ENCODE measurements at regions not wholly inside any gene's neighbourhood (a gene's known extent, or its start where the extent isn't known, plus 50 kb on each side); places are given as distances from the start of the nearest gene placed in this dataset.

DNA sequence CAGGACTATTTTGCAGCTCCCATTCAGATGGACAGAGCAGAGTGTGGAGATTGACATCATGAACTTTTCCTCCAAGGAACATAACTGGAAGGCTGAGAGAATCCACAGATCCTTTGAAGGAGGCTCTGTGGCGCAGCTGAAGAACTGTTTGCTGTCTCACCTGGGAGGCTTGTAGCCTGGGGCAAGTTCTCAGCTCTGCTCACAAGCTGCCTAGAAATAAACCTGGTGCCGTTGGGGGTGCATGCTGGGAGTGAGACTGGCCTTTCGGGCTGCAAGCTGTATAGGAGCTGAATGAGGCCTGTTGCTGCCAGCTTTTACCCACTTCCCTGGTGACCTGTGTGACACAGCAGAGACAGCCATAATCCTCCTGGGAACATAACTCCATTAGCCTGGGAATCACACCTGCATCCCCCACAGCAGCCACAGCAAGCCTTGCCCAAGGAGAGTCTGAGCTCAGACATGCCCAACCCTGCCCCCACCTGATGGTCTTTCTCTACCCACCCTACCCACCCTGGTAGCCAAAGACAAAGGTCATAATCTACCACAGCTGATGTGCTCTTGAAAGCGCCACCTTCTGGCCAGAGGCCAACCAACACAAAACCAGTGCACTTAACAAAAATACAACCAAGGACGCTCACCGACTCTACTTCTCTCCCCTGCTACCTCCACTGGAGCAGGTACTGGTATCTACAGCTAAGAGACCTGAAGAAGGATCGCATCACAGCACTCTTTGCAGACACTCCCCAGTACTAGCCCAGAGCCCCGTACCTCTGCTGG is 205.1 kb upstream of the MRPS30 start:
- Histone ChIP-seq H3K4me3 (ENCODE audit: low read depth, low read length) (no peak overlapping the region), H3K9me3 (ENCODE audit: control insufficient read depth in 2 of 2, low read length in 2 of 2) (no peaks in the 10 kb centered on the region), H3K27ac (ENCODE audit: insufficient read depth, low read length, poor library complexity, severe bottlenecking) (no peak overlapping the region), H3K27me3 (ENCODE audit: control insufficient read depth, insufficient read depth, low read length) (no peaks in the 10 kb centered on the region), H3K4me1 (ENCODE audit: control insufficient read depth, insufficient read depth, low read length, poor library complexity, severe bottlenecking) (no peaks in the 10 kb centered on the region), H3K36me3 (ENCODE audit: control insufficient read depth, insufficient read depth, low read length) (no peaks in the 10 kb centered on the region)
- H3K9me3 Mint-ChIP-seq, result peaks cover 4 to 21% (median 10%) of the 10 kb centered on the region in 7 donors
- H3K4me1 Mint-ChIP-seq, result no peaks in the 10 kb centered on the region
- H3K36me3 Mint-ChIP-seq, result no peaks in the 10 kb centered on the region
- ATAC-seq (ENCODE audit: low read depth in 2 of 2) (no peak), DNase-seq (no peak)
- H3K27me3 Mint-ChIP-seq, result no peaks in the 10 kb centered on the region
- peak overlapping the region in 1 of 3 donors; percentile 78 for H3K27ac Mint-ChIP-seq
- H3K4me3 Mint-ChIP-seq, result no peak overlapping the region

DNA sequence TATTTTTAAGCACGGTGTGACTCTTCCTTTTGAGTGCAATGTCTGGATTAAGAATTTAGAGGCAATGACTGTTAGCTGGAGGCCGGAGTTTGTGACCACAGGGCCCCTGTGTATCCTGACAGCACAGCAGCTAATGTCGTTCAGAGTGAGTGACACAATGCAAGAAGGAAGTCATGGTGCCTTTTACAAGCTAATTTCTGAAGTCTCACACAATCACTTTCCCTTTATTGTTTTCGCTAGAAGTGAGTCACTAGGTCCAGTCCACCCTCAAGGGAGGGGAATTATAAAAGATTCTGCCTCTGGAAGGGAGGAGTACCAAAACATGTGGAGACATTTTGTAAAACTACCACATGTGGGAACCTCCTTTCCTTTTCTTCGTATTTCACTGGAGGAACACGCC is 185.5 kb upstream of the FGF10 start:
- H3K4me3 ChIP-seq (ENCODE audit: low read depth, low read length), result no peak overlapping the region
- H3K27me3 Mint-ChIP-seq, result no peaks in the 10 kb centered on the region
- H3K9me3 ChIP-seq (ENCODE audit: control insufficient read depth in 2 of 2, low read length in 2 of 2), result no peaks in the 10 kb centered on the region
- no peak overlapping the region for H3K4me3 Mint-ChIP-seq
- no peaks in the 10 kb centered on the region for H3K36me3 Mint-ChIP-seq
- H3K4me1 ChIP-seq (ENCODE audit: control insufficient read depth, insufficient read depth, low read length, poor library complexity, severe bottlenecking), result no peaks in the 10 kb centered on the region
- H3K36me3 ChIP-seq (ENCODE audit: control insufficient read depth, insufficient read depth, low read length), result no peaks in the 10 kb centered on the region
- peaks cover 0 to 9% (median 1%) of the 10 kb centered on the region in 7 donors for H3K9me3 Mint-ChIP-seq
- H3K27ac ChIP-seq (ENCODE audit: insufficient read depth, low read length, poor library complexity, severe bottlenecking), result no peak overlapping the region
- no peaks in the 10 kb centered on the region for H3K4me1 Mint-ChIP-seq
- no peak overlapping the region for H3K27ac Mint-ChIP-seq
- DNase-seq (no peak), ATAC-seq (ENCODE audit: low read depth in 2 of 2) (no peak)
- H3K27me3 ChIP-seq (ENCODE audit: control insufficient read depth, insufficient read depth, low read length), result no peaks in the 10 kb centered on the region

DNA sequence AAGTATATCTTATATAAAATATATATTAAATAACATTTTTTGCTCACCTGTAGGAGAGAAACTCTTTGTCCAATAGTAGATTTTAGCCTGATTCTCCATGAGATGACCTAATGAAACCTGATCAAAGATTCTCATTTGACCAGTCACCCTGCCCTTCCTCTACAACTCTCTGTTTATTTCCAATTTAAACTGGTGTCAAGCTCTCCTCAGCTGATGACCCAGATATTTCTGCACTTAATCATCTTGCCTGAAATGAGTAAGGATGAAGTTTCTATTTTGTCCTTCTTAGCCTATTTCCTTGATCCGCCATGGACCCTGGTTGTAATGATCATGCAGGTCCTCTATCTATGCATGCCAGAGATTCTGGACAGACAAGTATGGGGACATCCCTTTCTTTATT is 179.3 kb upstream of the FGF10 start:
- no peak overlapping the region for H3K4me3 Mint-ChIP-seq
- no peak for DNase-seq
- no peak for ATAC-seq (ENCODE audit: low read depth in 2 of 2)
- H3K9me3 ChIP-seq (ENCODE audit: control insufficient read depth in 2 of 2, low read length in 2 of 2), result no peaks in the 10 kb centered on the region
- H3K9me3 Mint-ChIP-seq, result peaks cover 0 to 13% (median 4%) of the 10 kb centered on the region in 7 donors
- no peak overlapping the region for H3K27ac ChIP-seq (ENCODE audit: insufficient read depth, low read length, poor library complexity, severe bottlenecking)
- H3K36me3 Mint-ChIP-seq, result no peaks in the 10 kb centered on the region
- H3K27ac Mint-ChIP-seq, result no peak overlapping the region
- no peak overlapping the region for H3K4me3 ChIP-seq (ENCODE audit: low read depth, low read length)
- no peaks in the 10 kb centered on the region for H3K4me1 ChIP-seq (ENCODE audit: control insufficient read depth, insufficient read depth, low read length, poor library complexity, severe bottlenecking)
- H3K36me3 ChIP-seq (ENCODE audit: control insufficient read depth, insufficient read depth, low read length), result no peaks in the 10 kb centered on the region
- H3K27me3 Mint-ChIP-seq, result no peaks in the 10 kb centered on the region
- no peaks in the 10 kb centered on the region for H3K27me3 ChIP-seq (ENCODE audit: control insufficient read depth, insufficient read depth, low read length)
- no peaks in the 10 kb centered on the region for H3K4me1 Mint-ChIP-seq

DNA sequence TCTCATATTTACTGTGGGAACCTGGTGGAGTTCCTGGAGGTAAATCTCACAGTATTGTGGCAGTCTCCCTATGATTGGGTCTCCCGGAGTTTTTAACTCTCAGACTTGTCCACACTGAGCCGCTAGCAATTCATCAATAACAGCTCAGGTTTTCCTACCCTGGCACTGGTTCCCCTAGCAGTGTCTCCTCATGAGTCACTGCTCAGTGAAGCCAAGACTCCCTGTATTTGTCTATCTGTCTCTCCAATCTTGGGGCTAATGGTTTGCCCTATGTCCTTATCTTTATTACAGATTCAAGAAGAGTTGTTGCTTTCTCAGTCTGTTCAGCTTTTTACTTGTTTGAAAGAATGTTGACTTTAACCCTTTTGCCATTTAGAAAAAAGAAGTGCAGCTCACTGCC is 176.7 kb upstream of the FGF10 start:
- DNase-seq (no peak), ATAC-seq (ENCODE audit: low read depth in 2 of 2) (no peak)
- Histone ChIP-seq H3K27me3 (ENCODE audit: control insufficient read depth, insufficient read depth, low read length) (no peaks in the 10 kb centered on the region), H3K36me3 (ENCODE audit: control insufficient read depth, insufficient read depth, low read length) (no peaks in the 10 kb centered on the region), H3K27ac (ENCODE audit: insufficient read depth, low read length, poor library complexity, severe bottlenecking) (no peak overlapping the region), H3K4me3 (ENCODE audit: low read depth, low read length) (no peak overlapping the region), H3K4me1 (ENCODE audit: control insufficient read depth, insufficient read depth, low read length, poor library complexity, severe bottlenecking) (no peaks in the 10 kb centered on the region), H3K9me3 (ENCODE audit: control insufficient read depth in 2 of 2, low read length in 2 of 2) (no peaks in the 10 kb centered on the region)
- H3K27me3 Mint-ChIP-seq, result no peaks in the 10 kb centered on the region
- peaks cover 0 to 16% (median 4%) of the 10 kb centered on the region in 7 donors for H3K9me3 Mint-ChIP-seq
- no peaks in the 10 kb centered on the region for H3K36me3 Mint-ChIP-seq
- no peak overlapping the region for H3K27ac Mint-ChIP-seq
- no peaks in the 10 kb centered on the region for H3K4me1 Mint-ChIP-seq
- H3K4me3 Mint-ChIP-seq, result no peak overlapping the region

DNA sequence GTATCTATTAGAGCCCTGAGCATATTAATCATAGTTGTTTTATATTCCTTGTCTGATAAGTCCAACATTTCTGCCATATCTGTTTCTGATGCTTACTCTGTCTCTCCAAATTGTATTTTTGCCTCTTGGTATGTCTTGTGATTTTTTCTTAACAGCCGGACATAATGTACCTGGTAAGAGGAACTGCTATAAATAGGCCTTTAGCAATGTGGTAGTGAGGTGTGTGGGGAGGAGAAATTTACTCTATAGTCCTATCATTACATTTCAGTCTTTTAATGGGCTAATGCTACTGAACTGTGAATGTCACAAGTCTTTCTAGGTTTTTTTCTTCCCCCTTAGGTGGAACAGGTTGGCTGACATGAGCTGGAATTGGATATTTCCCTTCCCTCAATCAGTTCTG is 176.1 kb upstream of the FGF10 start:
- Histone ChIP-seq H3K27ac (ENCODE audit: insufficient read depth, low read length, poor library complexity, severe bottlenecking) (no peak overlapping the region), H3K27me3 (ENCODE audit: control insufficient read depth, insufficient read depth, low read length) (no peaks in the 10 kb centered on the region), H3K4me1 (ENCODE audit: control insufficient read depth, insufficient read depth, low read length, poor library complexity, severe bottlenecking) (no peaks in the 10 kb centered on the region), H3K9me3 (ENCODE audit: control insufficient read depth in 2 of 2, low read length in 2 of 2) (no peaks in the 10 kb centered on the region), H3K36me3 (ENCODE audit: control insufficient read depth, insufficient read depth, low read length) (no peaks in the 10 kb centered on the region), H3K4me3 (ENCODE audit: low read depth, low read length) (no peak overlapping the region)
- ATAC-seq (ENCODE audit: low read depth in 2 of 2), result no peak
- no peak for DNase-seq
- Mint-ChIP-seq H3K27me3 (no peaks in the 10 kb centered on the region), H3K4me1 (no peaks in the 10 kb centered on the region), H3K36me3 (no peaks in the 10 kb centered on the region), H3K27ac (no peak overlapping the region), H3K9me3 (peaks cover 0 to 18% (median 4%) of the 10 kb centered on the region in 7 donors), H3K4me3 (no peak overlapping the region)

DNA sequence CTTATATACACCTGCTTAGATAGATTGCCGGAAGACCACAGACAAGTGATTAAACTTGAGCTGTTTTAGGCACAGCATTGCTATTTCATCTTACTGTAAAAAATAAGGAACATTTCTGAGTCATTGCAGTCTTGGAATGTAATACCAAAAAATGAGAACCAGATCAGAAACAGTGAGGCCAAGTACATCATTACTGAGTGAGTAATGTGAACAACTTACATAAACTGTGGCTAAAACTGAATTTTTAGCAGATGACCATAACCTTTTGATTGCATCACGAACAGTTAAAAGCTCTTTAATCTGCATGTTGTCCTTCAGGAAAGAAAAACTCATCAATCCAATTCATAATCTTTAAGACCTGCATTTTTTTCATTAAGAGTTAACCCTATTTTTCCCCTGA is 157.1 kb upstream of the FGF10 start:
- peaks cover 0 to 3% (median 0%) of the 10 kb centered on the region in 7 donors for H3K9me3 Mint-ChIP-seq
- no peaks in the 10 kb centered on the region for H3K27me3 Mint-ChIP-seq
- H3K27ac Mint-ChIP-seq, result no peak overlapping the region
- no peak overlapping the region for H3K4me3 Mint-ChIP-seq
- H3K27ac ChIP-seq (ENCODE audit: insufficient read depth, low read length, poor library complexity, severe bottlenecking), result no peak overlapping the region
- DNase-seq (no peak), ATAC-seq (ENCODE audit: low read depth in 2 of 2) (no peak)
- no peak overlapping the region for H3K4me3 ChIP-seq (ENCODE audit: low read depth, low read length)
- H3K27me3 ChIP-seq (ENCODE audit: control insufficient read depth, insufficient read depth, low read length), result no peaks in the 10 kb centered on the region
- no peaks in the 10 kb centered on the region for H3K36me3 ChIP-seq (ENCODE audit: control insufficient read depth, insufficient read depth, low read length)
- H3K36me3 Mint-ChIP-seq, result no peaks in the 10 kb centered on the region
- no peaks in the 10 kb centered on the region for H3K9me3 ChIP-seq (ENCODE audit: control insufficient read depth in 2 of 2, low read length in 2 of 2)
- no peaks in the 10 kb centered on the region for H3K4me1 ChIP-seq (ENCODE audit: control insufficient read depth, insufficient read depth, low read length, poor library complexity, severe bottlenecking)
- no peaks in the 10 kb centered on the region for H3K4me1 Mint-ChIP-seq

DNA sequence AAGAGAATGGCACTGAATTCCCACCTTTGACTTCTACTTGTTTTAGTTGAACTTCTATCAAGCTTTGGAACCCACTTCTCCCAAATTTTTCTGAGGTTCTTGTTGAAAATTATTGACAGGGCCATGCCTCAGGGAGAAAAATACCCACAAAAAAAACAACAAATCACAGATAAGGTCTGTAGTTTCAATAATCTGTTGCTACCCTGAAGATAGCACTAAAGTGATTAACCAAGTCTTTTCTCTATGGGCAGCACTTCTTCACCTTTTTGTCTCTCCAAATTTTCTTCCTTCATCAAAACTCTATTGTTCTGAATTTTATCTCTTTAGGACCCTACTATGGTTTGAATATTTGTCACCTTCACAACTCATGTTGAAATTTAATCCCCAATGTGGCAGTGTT is 154.3 kb upstream of the FGF10 start:
- H3K27ac Mint-ChIP-seq, result peak overlapping the region in 1 of 3 donors; percentile 11
- Histone ChIP-seq H3K27me3 (ENCODE audit: control insufficient read depth, insufficient read depth, low read length) (no peaks in the 10 kb centered on the region), H3K9me3 (ENCODE audit: control insufficient read depth in 2 of 2, low read length in 2 of 2) (no peaks in the 10 kb centered on the region), H3K36me3 (ENCODE audit: control insufficient read depth, insufficient read depth, low read length) (no peaks in the 10 kb centered on the region), H3K4me1 (ENCODE audit: control insufficient read depth, insufficient read depth, low read length, poor library complexity, severe bottlenecking) (no peaks in the 10 kb centered on the region), H3K27ac (ENCODE audit: insufficient read depth, low read length, poor library complexity, severe bottlenecking) (no peak overlapping the region), H3K4me3 (ENCODE audit: low read depth, low read length) (no peak overlapping the region)
- no peak for DNase-seq
- H3K9me3 Mint-ChIP-seq, result peaks cover 0 to 5% (median 2%) of the 10 kb centered on the region in 7 donors
- no peak for ATAC-seq (ENCODE audit: low read depth in 2 of 2)
- no peak overlapping the region for H3K4me3 Mint-ChIP-seq
- no peaks in the 10 kb centered on the region for H3K4me1 Mint-ChIP-seq
- H3K36me3 Mint-ChIP-seq, result no peaks in the 10 kb centered on the region
- H3K27me3 Mint-ChIP-seq, result no peaks in the 10 kb centered on the region

DNA sequence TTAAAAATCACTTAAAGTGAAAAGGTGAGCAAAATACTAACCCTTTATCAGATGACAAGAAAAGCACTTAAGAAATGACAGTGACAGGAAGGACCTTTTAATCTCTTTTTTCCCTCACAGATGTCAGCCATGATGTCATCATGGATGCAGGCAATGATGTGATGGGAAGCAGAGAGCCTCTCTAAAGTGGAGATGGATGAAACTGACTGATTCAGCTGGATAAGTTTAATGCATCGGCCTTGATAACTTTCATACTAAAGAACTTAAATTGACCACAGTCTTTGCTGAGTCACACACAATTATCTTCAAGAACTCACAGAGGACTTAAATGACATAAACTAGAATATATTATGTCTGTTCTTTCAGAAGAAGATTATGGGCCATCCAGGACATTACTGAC is 153.2 kb upstream of the FGF10 start:
- Mint-ChIP-seq H3K27me3 (no peaks in the 10 kb centered on the region), H3K27ac (no peak overlapping the region), H3K9me3 (peaks cover 0 to 6% (median 2%) of the 10 kb centered on the region in 7 donors), H3K4me3 (no peak overlapping the region), H3K4me1 (no peaks in the 10 kb centered on the region), H3K36me3 (no peaks in the 10 kb centered on the region)
- H3K27me3 ChIP-seq (ENCODE audit: control insufficient read depth, insufficient read depth, low read length), result no peaks in the 10 kb centered on the region
- ATAC-seq (ENCODE audit: low read depth in 2 of 2) (no peak), DNase-seq (no peak)
- H3K9me3 ChIP-seq (ENCODE audit: control insufficient read depth in 2 of 2, low read length in 2 of 2), result no peaks in the 10 kb centered on the region
- H3K27ac ChIP-seq (ENCODE audit: insufficient read depth, low read length, poor library complexity, severe bottlenecking), result no peak overlapping the region
- H3K36me3 ChIP-seq (ENCODE audit: control insufficient read depth, insufficient read depth, low read length), result no peaks in the 10 kb centered on the region
- no peak overlapping the region for H3K4me3 ChIP-seq (ENCODE audit: low read depth, low read length)
- H3K4me1 ChIP-seq (ENCODE audit: control insufficient read depth, insufficient read depth, low read length, poor library complexity, severe bottlenecking), result no peaks in the 10 kb centered on the region

Data from CD4-positive, CD25-positive, alpha-beta regulatory T cell (primary cell).